GM12878 (cell line): ENCODE measurements at regions not wholly inside any gene's neighbourhood (a gene's known extent, or its start where the extent isn't known, plus 50 kb on each side); places are given as distances from the start of the nearest gene placed in this dataset.

Experiments used
- CTCF ChIP-seq, 3 experiments: IDR thresholded peaks in 2 of 3; conservative IDR thresholded peaks in 1 of 3; 2 replicates each; pipeline ENCODE4 v1.5.1; 2011; ENCODE audit warnings: low read depth in 3 of 3, low read length in 3 of 3, mild to moderate bottlenecking in 3 of 3, control low read depth in 2 of 3, moderate library complexity in 2 of 3, inconsistent platforms in 1 of 3, mixed read lengths in 1 of 3; ENCODE audit not compliant: control insufficient read depth in 2 of 3, insufficient read depth in 1 of 3; ENCODE audit errors: extremely low read depth in 1 of 3
- E4F1 ChIP-seq: fragments of 450-650 bp; IDR thresholded peaks from 2 replicates; pipeline ENCODE4 v1.6.1; 2018; ENCODE audit warnings: borderline replicate concordance, mild to moderate bottlenecking; ENCODE audit not compliant: partially characterized antibody
- POLR2A ChIP-seq: IDR thresholded peaks from 2 replicates; pipeline ENCODE4 v1.6.1; 2011; ENCODE audit warnings: low read depth, mild to moderate bottlenecking, low read length
- RCOR1 ChIP-seq: conservative IDR thresholded peaks from 2 replicates; pipeline ENCODE4 v1.6.1; 2012; ENCODE audit warnings: low read depth, low read length, improper control_type of control experiment
- RELA ChIP-seq: fragments of 450-650 bp; IDR thresholded peaks from 2 replicates; pipeline ENCODE4 v1.8.0; 2014; ENCODE audit warnings: borderline replicate concordance; ENCODE audit not compliant: partially characterized antibody
- RFX5 ChIP-seq: IDR thresholded peaks from 2 replicates; pipeline ENCODE4 v1.6.1; 2011; ENCODE audit warnings: low read depth, low read length, improper control_type of control experiment
- SMC3 ChIP-seq: IDR thresholded peaks from 2 replicates; pipeline ENCODE4 v1.6.1; 2011; ENCODE audit warnings: low read length, improper control_type of control experiment, borderline replicate concordance
- SPI1 ChIP-seq: IDR thresholded peaks from 2 replicates; pipeline ENCODE4 v1.6.1; 2011; ENCODE audit warnings: low read depth, mild to moderate bottlenecking, low read length, moderate library complexity, borderline replicate concordance; ENCODE audit not compliant: insufficient read depth
- TAF1 ChIP-seq: IDR thresholded peaks from 2 replicates; pipeline ENCODE4 v1.6.1; 2011; ENCODE audit warnings: mild to moderate bottlenecking, low read depth, low read length, borderline replicate concordance
- USF2 ChIP-seq: IDR thresholded peaks from 2 replicates; pipeline ENCODE4 v1.6.1; 2011; ENCODE audit warnings: low read depth, low read length, improper control_type of control experiment, borderline replicate concordance
- YY1 ChIP-seq: IDR thresholded peaks from 2 replicates; pipeline ENCODE4 v1.6.1; 2011; ENCODE audit warnings: low read depth, mild to moderate bottlenecking, low read length

GRCh38 chr5:171568389-171568788 is 148.9 kb downstream of the FGF18 start:
- no peak for TF ChIP-seq RELA
- TF ChIP-seq USF2 = no peak
- TF ChIP-seq YY1 = no peak
- TF ChIP-seq E4F1 = no peak
- TF ChIP-seq SMC3 = no peak
- no peak for TF ChIP-seq CTCF (IDR thresholded peaks at IDR 0.05 in 2 of 3, conservative IDR thresholded peaks at IDR 0.05 in 1 of 3; ENCODE audit: control insufficient read depth in 2 of 3, extremely low read depth in 1 of 3, insufficient read depth in 1 of 3, low read depth in 3 of 3, low read length in 3 of 3)
- TF ChIP-seq POLR2A = no peak
- no peak for TF ChIP-seq RCOR1
- TF ChIP-seq TAF1 = no peak
- no peak for TF ChIP-seq SPI1
- TF ChIP-seq RFX5 = no peak
